GM21737 (cell line): ENCODE measurements at regions not wholly inside any gene's neighbourhood (a gene's known extent, or its start where the extent isn't known, plus 50 kb on each side); places are given as distances from the start of the nearest gene placed in this dataset.

Source experiments
- ATAC-seq: cut with Tn5 transposase; IDR thresholded peaks from one replicate; pipeline ENCODE4 v1.9.1; 2021; ENCODE audit warnings: mild to moderate bottlenecking, moderate library complexity; ENCODE audit not compliant: unreplicated experiment

GRCh38 chr18:78021196-78021595, 771.5 kb downstream of the GALR1 start:
- no peak for ATAC-seq

GRCh38 chr18:78031589-78031988, 781.9 kb downstream of the GALR1 start:
- no peak for ATAC-seq

GRCh38 chr18:78031991-78032390, 782.3 kb downstream of the GALR1 start:
- no peak for ATAC-seq

GRCh38 chr18:78032574-78032973, 782.9 kb downstream of the GALR1 start:
- ATAC-seq: no peak

GRCh38 chr18:78034755-78035154, 785.1 kb downstream of the GALR1 start:
- ATAC-seq: no peak

GRCh38 chr18:78041218-78041617, 791.6 kb downstream of the GALR1 start:
- ATAC-seq: no peak

- no peak for ATAC-seq
These were observed 797.0 kb downstream of the GALR1 start for GRCh38 chr18:78046631-78047030.

GRCh38 chr18:78049281-78049680, 799.6 kb downstream of the GALR1 start:
- no peak for ATAC-seq

GRCh38 chr18:78054801-78055200, 805.2 kb downstream of the GALR1 start:
- ATAC-seq: no peak

- ATAC-seq: no peak
These were observed 806.4 kb downstream of the GALR1 start for GRCh38 chr18:78056011-78056410.

GRCh38 chr18:78069784-78070664, 820.4 kb downstream of the GALR1 start:
- no peak for ATAC-seq

- no peak for ATAC-seq
These were observed 821.6 kb downstream of the GALR1 start for GRCh38 chr18:78071166-78071710.

GRCh38 chr18:78071776-78072175, 822.1 kb downstream of the GALR1 start:
- no peak for ATAC-seq

- ATAC-seq: no peak
These were observed 822.7 kb downstream of the GALR1 start for GRCh38 chr18:78072375-78072774.

- no peak for ATAC-seq
These were observed 823.6 kb downstream of the GALR1 start for GRCh38 chr18:78073275-78073674.

- no peak for ATAC-seq
These were observed 824.9 kb downstream of the GALR1 start for GRCh38 chr18:78074400-78075020.

GRCh38 chr18:78080081-78080480, 830.4 kb downstream of the GALR1 start:
- no peak for ATAC-seq

- ATAC-seq: no peak
These were observed 831.1 kb downstream of the GALR1 start for GRCh38 chr18:78080761-78081160.

GRCh38 chr18:78082816-78083215, 833.2 kb downstream of the GALR1 start:
- ATAC-seq: no peak

- ATAC-seq: no peak
These were observed 835.9 kb downstream of the GALR1 start for GRCh38 chr18:78085241-78086185.

- no peak for ATAC-seq
These were observed 837.3 kb downstream of the GALR1 start for GRCh38 chr18:78086931-78087330.
